Adrenal gland (tissue), 9 donors: ENCODE measurements at regions not wholly inside any gene's neighbourhood (a gene's known extent, or its start where the extent isn't known, plus 50 kb on each side); places are given as distances from the start of the nearest gene placed in this dataset.

ENCODE experiments used
- DNase-seq, 7 donors: peaks; one replicate each; pipeline ENCODE4 v3.0.0-alpha.2; 2019 to 2020
- H3K27ac ChIP-seq, 5 donors: fragments of 200-600 bp; sonication (generic) in 4 of 5; 1 replicate in 3 of 5; 2 replicates in 2 of 5; pipeline versions ENCODE4 v1.5.1 to v1.8.0; 2016 to 2020; ENCODE audit warnings: mild to moderate bottlenecking in 1 of 5
- H3K27me3 ChIP-seq: fragments of 200-600 bp; 2 replicates; pipeline ENCODE4 v1.8.0; 2021
- H3K36me3 ChIP-seq, 2 donors: fragments of 200-600 bp; replicated peaks in 1 of 2; 1 replicate in 1 of 2; 2 replicates in 1 of 2; pipeline versions ENCODE4 v1.5.1 to v1.8.0; 2018 to 2022
- H3K4me1 ChIP-seq, 2 donors: fragments of 200-600 bp; replicated peaks in 1 of 2; 1 replicate in 1 of 2; 2 replicates in 1 of 2; pipeline versions ENCODE4 v1.5.1 to v1.8.0; 2018 to 2021
- H3K4me3 ChIP-seq, 4 donors: fragments of 200-600 bp; sonication (generic) in 3 of 4; one replicate each; pipeline ENCODE4 v1.5.1; 2016 to 2018
- H3K9me3 ChIP-seq, 3 donors: fragments of 200-600 bp; sonication (generic) in 1 of 3; replicated peaks in 1 of 3; 1 replicate in 2 of 3; 2 replicates in 1 of 3; pipeline versions ENCODE4 v1.5.1 to v1.8.0; 2016 to 2021
- POLR2A ChIP-seq, 2 donors: fragments of 450-650 bp; IDR thresholded peaks; one replicate each; pipeline ENCODE4 v1.6.1; 2017; ENCODE audit warnings: antibody characterized with exemption in 2 of 2, mild to moderate bottlenecking in 2 of 2, moderate library complexity in 1 of 2
- WGBS, 4 donors: extraction: QIAGEN DNeasy Blood & Tissue Kit in 2 of 4; methylation state at CpG; one replicate each; pipeline versions ENCODE4 v1.1.5 to v1.1.7; 2013 to 2017; 5-methylcytosine and 5-hydroxymethylcytosine counted together
- intact Hi-C, 2 donors: fragments of 100-400 bp; cut with DNase I; formaldehyde crosslinking; loops; one replicate each; pipeline versions ENCODE4 v1.14.1 to v1.15.0; 2022 to 2023
- TF ChIP-seq, protein P1 (sequence below), 6 experiments: fragments of 450-650 bp in 4 of 6; fragments of 200-600 bp in 2 of 6; sonication (generic) in 1 of 6; IDR thresholded peaks; 1 replicate in 5 of 6; 2 replicates in 1 of 6; pipeline versions ENCODE4 v1.5.1 to v1.8.0; 2016 to 2021; ENCODE audit warnings: antibody characterized with exemption in 6 of 6, mild to moderate bottlenecking in 2 of 6, moderate library complexity in 1 of 6
- donor health status: healthy with polysubstance abuse.
- donor health status: Bipolar disorder and iron deficiency.
- donor health status: DM: yes; HTN: yes; CAD: no.
- donor health status: DM: no; HTN: no; CAD: no.
- donor health status: DM: no; HTN: no; CAD: no.

DNA sequence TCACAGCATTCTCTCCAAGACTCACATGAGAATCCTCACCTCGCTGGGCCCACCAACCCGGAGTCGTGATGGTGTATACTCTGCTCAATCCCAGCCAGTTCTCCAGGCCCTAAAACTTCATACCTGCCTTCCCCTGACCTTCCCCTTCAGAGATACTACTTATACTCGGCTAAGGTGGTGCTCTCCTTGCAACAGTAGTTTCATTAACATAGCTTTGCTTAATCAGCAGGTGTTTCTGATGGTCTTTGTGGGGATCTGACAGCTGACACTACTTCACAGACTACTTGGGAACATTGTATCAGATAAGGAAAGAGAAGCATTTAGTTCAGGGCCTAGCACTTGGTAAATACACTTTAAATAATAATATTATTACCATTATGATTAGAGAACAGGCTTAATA is 301.5 kb upstream of the DAB1 start:
- Histone ChIP-seq H3K36me3 (no peaks in the 10 kb centered on the region), H3K27me3 (no peaks in the 10 kb centered on the region), H3K27ac (no peak overlapping the region), H3K4me3 (no peak overlapping the region), H3K4me1 (no peaks in the 10 kb centered on the region), H3K9me3 (no peaks in the 10 kb centered on the region)
- 78 to 88% (median 81%) methylated on average over 4 of the region's 4 CpGs for WGBS, 4 donors
- intact Hi-C loops: no loop called here
- TF ChIP-seq, protein P1, sequence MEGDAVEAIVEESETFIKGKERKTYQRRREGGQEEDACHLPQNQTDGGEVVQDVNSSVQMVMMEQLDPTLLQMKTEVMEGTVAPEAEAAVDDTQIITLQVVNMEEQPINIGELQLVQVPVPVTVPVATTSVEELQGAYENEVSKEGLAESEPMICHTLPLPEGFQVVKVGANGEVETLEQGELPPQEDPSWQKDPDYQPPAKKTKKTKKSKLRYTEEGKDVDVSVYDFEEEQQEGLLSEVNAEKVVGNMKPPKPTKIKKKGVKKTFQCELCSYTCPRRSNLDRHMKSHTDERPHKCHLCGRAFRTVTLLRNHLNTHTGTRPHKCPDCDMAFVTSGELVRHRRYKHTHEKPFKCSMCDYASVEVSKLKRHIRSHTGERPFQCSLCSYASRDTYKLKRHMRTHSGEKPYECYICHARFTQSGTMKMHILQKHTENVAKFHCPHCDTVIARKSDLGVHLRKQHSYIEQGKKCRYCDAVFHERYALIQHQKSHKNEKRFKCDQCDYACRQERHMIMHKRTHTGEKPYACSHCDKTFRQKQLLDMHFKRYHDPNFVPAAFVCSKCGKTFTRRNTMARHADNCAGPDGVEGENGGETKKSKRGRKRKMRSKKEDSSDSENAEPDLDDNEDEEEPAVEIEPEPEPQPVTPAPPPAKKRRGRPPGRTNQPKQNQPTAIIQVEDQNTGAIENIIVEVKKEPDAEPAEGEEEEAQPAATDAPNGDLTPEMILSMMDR (IDR thresholded peaks at IDR 0.05): no peak
- TF ChIP-seq POLR2A (IDR thresholded peaks at IDR 0.05): no peak
- DNase-seq: no peak

DNA sequence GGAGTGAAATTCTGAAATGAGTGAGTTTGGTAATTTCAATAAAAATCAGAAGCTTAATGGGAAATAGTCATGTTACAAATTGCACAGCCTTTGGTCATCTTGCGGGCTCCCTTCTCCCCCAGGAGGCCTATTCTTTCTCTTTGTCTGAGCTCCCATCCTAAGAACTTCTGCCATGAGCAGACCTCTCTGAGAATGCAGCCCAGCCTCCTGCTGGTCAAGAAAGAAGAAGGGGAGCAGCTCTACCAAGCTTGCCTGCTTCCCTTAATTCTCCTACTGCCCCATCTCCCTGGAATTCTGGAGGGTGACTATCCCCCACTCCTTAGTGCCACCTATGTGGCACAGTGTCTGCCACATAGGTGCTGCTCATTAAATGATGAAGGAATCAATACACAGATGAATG is 300.7 kb upstream of the DAB1 start:
- Histone ChIP-seq H3K4me1 (no peaks in the 10 kb centered on the region), H3K9me3 (no peaks in the 10 kb centered on the region)

DNA sequence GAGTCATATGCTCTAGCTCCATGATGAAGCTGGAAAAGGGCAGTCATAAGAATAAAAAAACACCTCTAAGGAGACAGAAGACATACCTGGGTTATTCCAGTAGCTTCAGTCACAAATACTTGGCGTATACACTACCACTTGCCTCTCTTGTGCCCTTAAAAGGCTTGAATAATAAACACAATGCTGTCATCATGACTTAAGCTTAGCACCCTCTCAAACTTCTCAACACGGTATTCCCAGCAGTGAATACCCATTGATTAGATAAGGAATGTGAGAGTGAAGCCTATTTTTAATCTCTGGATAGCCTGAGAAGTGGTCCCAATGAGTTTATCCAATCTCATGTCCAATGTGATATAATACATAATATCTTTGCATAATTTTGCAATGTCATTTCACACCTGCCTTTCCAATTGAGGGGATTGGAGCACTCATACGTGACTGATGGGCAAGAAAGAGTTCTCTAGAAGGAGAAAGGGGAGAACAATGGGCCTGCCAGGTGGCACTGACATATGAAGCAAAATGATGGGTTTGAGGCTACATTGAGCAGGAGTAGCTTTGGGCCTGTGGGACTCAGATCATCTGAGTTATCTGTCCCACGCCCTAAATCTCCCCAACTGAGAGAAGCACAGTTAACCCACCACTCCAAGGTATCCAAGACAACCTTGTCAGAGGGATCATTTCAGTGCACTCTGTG is 298.6 kb upstream of the DAB1 start:
- no peak for DNase-seq
- Histone ChIP-seq H3K4me3 (no peak overlapping the region), H3K27ac (no peak overlapping the region), H3K9me3 (no peaks in the 10 kb centered on the region), H3K27me3 (no peaks in the 10 kb centered on the region), H3K4me1 (no peaks in the 10 kb centered on the region), H3K36me3 (no peaks in the 10 kb centered on the region)
- intact Hi-C loops: no loop called here
- 75 to 84% (median 79%) methylated on average over 3 to 4 of the region's 4 CpGs for WGBS, 4 donors
- TF ChIP-seq POLR2A (IDR thresholded peaks at IDR 0.05): no peak
- TF ChIP-seq, protein P1 (IDR thresholded peaks at IDR 0.05): no peak

More for the DNA sequence above, 300.7 kb upstream of the DAB1 start:
- Histone ChIP-seq H3K4me3 (no peak overlapping the region), H3K36me3 (no peaks in the 10 kb centered on the region), H3K27ac (no peak overlapping the region), H3K27me3 (no peaks in the 10 kb centered on the region)
- TF ChIP-seq, protein P1 (IDR thresholded peaks at IDR 0.05): no peak
- no peak for TF ChIP-seq POLR2A (IDR thresholded peaks at IDR 0.05)
- intact Hi-C loops: no loop called here
- no peak for DNase-seq
- WGBS, 4 donors: 88 to 100% (median 94%) methylated on average over 1 of the region's 1 CpG

DNA sequence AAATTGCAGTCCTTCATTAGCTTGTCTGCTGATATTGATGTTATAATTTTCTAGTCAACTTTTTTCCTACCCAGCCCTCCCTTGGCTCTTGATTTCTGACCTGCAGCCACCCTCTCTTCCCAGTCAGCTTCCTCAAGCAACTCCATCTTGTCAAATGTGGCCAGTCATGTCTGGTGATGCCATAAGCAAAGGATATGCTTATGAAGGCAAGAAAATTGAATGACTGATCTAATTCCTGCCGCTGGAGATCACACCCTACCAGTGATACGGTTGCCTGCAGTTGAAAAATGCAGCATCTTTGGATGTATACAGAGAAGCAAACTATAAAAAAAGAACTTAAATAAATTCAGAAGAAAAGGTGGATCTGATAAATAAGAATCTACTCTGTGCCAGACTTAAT is 297.1 kb upstream of the DAB1 start:
- DNase-seq: no peak
- 87 to 95% (median 90%) methylated on average over 2 of the region's 2 CpGs for WGBS, 4 donors

More for the DNA sequence above, 297.1 kb upstream of the DAB1 start:
- Histone ChIP-seq H3K4me3 (no peak overlapping the region), H3K4me1 (no peaks in the 10 kb centered on the region), H3K27me3 (no peaks in the 10 kb centered on the region), H3K36me3 (no peaks in the 10 kb centered on the region), H3K9me3 (no peaks in the 10 kb centered on the region), H3K27ac (no peak overlapping the region)
- intact Hi-C loops: no loop called here
- no peak for TF ChIP-seq POLR2A (IDR thresholded peaks at IDR 0.05)
- TF ChIP-seq, protein P1 (IDR thresholded peaks at IDR 0.05): no peak
